HG03139 (cell line): ENCODE measurements at regions not wholly inside any gene's neighbourhood (a gene's known extent, or its start where the extent isn't known, plus 50 kb on each side); places are given as distances from the start of the nearest gene placed in this dataset.

Source experiments
- ATAC-seq: cut with Tn5 transposase; IDR thresholded peaks from one replicate; pipeline ENCODE4 v1.9.1; 2021; ENCODE audit not compliant: unreplicated experiment

GRCh38 chr11:110986016-110986415 is 259.5 kb upstream of the POU2AF2 start:
- no peak for ATAC-seq

- ATAC-seq: no peak
Measured at GRCh38 chr11:110985547-110985946, 260.0 kb upstream of the POU2AF2 start.

DNA sequence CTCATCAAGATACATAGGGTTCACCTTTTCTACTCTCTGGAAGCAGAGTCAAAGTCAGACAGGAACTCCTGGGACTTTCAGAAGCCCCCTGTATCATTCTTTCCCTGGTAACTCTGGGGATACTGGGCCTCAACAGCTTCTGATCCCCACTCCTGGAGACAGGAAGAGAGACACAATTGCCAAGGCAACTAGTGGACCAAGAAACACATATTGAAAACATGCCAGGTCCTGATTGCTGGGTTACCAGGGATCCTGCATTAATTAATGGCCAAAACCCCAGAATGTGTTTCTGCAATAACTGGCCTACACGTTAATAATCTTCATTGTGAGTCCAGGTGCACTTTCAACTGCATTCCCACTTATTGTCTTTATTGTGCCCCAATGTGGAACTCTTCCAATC is 260.8 kb upstream of the POU2AF2 start:
- ATAC-seq: no peak

- ATAC-seq: no peak
Measured at GRCh38 chr11:110984147-110984546, 261.4 kb upstream of the POU2AF2 start.

DNA sequence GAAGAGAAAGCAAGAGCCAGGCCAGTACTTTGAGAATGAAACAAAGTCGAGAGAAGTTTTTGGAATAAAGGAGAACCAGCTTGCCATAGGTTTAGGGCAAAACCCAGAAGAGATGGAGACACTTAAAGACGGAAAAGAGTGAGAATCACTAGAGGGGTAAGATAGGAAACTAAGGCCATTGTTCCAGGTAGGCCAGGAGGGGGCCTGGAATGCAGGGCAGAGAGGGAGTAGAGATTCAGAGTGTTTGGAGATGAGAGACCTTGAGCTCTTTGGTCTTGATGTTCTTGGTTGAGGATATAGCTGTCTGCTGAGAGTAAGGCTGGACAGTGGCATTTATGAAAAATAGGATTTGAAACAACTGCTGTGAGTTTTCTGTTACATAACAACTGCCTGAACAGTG is 263.3 kb upstream of the POU2AF2 start:
- ATAC-seq: no peak

GRCh38 chr11:110979696-110980095 is 265.8 kb upstream of the POU2AF2 start:
- no peak for ATAC-seq

GRCh38 chr11:110977661-110978060 is 265.4 kb upstream of the ARHGAP20 start:
- ATAC-seq: no peak

- ATAC-seq: no peak
Measured at GRCh38 chr11:110974731-110975130, 262.5 kb upstream of the ARHGAP20 start.

- no peak for ATAC-seq
Measured at GRCh38 chr11:110973401-110973980, 261.3 kb upstream of the ARHGAP20 start.

DNA sequence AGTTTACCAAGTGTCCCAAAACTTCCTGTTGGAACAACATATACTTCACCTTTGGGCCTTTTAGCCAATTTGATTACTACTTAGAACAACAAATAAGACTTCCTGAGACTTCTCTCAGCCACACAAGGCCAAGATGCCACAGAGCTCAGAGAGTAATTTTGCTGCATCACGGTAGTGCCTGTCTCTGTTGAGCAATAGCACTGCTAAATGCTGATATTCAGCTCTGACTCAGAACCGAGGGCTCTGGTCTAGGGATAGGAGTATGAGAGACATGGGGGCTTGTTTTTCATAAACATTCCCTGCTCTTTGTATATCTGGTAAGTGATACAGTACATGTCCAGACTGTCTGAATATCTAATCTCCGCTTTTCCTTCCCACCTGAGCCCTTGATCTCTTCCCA is 260.4 kb upstream of the ARHGAP20 start:
- ATAC-seq: no peak

DNA sequence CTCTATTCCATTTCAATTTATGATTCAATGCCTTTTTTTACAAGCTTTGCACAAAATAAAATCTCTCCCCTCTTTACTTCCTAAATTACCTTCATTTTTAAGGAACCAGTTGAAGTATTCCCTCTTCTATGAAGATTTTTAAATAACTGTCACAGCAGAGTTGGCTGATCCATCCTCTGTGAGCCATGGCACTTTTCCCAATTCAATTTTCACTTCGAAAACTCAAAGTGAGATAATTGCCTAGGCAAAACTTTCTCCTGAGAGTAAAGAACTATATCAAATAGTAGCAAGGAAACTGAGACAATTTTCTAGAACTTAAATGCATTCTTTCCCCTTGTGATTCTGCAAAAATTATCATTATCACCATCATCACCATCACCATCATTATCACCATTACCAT is 259.9 kb upstream of the ARHGAP20 start:
- ATAC-seq: no peak

DNA sequence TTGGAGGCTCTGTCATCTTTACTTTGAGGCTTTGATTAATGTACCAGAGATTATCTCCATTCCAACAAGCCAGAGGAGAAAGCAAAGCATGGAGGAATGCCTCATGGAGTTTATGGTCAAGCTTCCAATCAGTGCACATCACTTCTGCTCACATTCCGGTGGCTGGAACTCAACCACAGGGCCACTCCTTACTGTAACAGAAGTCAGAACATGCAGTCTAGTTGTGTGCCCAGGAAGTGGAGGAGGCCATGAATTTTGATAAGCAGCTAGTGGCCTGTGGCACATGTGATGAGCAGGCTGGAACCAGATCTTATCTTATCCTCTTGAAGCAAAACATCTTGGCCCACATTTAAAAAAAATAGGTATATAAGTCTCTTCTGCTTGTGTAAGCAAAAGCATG is 258.9 kb upstream of the ARHGAP20 start:
- no peak for ATAC-seq

GRCh38 chr11:110968348-110969062 is 256.3 kb upstream of the ARHGAP20 start:
- ATAC-seq: no peak

- no peak for ATAC-seq
Measured at GRCh38 chr11:110966131-110966530, 253.9 kb upstream of the ARHGAP20 start.

GRCh38 chr11:110962921-110963320 is 250.7 kb upstream of the ARHGAP20 start:
- ATAC-seq: no peak

DNA sequence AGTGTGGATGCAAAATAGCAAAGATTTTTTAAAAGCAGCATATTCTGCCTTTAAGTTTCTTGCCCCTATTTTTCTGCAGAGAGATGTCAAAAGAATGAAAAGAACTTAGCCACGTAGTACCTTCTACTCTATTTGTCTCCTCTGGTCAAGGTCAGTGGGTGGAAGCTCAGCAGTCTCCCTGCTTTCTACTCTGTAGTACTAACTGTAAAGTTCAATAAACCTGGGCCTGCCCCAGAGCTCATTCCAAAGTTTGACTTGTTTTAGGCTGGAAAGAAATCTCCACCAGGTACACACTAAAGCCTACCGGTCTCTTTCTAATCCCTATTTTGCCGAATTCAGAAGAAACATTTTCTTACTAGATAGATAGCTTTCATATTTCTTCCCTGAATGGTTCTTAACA is 247.9 kb upstream of the ARHGAP20 start:
- no peak for ATAC-seq

- ATAC-seq: no peak
Measured at GRCh38 chr11:110958216-110958615, 246.0 kb upstream of the ARHGAP20 start.

- no peak for ATAC-seq
Measured at GRCh38 chr11:110955776-110956175, 243.5 kb upstream of the ARHGAP20 start.

DNA sequence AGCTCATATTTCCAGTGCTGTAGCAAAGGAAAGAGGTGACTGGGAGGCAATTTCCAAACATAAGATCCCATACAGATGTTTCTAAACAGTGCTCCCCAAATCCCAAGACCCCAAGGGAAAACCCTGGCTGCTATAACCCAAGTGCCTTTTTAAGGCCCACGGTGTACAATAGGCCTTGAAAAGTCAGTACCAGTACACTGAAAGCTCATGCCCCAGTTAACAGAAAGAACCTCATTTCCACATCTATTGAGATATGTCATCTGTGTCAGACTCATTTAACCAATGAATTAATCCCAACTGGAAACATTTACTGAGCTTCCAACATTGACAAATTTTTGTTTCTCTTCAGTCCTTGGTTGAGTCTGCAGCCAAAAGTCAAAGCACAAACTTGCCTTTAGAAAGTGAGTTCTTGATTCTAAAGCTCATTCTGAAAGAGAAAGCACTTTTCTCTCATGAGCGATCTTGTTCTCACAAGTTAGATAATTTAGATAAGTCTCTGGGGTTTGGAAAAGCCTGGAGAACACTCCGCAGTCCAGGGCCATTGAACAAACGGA is 239.8 kb upstream of the ARHGAP20 start:
- no peak for ATAC-seq

DNA sequence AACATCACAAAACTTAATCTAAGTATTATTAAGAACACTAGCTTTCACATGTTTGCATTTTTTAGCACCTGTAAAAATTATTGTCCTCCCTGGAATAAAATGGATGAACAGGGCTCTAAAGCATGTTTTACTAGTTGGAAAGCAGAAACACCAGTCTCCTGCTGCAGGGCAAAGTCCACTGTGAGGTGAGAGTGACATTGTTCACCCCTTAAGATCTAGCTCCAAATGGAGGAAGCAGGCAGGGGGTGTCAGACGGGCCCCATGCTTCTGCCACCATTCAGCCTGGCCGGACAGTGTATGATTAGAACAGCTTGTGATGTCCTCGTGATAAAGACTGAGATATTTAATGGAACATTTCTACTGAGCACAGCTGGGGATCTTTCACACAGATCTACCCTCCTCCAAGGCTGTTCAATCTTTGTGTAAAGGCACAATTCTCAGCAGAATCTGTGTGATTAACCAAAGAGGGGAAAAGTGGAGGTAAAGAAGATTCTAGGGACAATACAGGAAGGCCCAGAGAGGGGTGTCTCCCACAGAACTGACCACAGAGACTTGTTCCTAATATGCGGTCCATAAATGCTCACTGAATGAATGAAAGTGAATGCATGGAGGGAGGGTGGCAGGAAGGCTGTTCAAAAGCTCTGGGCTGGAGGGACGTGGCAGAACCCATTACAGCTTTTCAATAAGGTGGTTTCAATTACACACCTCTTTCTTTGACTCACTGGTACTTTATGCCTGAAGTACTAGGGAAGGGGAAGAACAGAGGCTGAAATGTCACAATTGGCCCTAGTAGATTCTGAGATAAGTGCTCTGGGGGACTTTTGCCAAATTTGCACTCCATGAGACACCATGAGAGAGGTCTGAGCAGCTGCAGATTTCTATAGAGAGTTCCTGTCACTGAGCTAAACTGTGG is 239.1 kb upstream of the ARHGAP20 start:
- no peak for ATAC-seq

GRCh38 chr11:110948112-110948511 is 235.9 kb upstream of the ARHGAP20 start:
- ATAC-seq: no peak

DNA sequence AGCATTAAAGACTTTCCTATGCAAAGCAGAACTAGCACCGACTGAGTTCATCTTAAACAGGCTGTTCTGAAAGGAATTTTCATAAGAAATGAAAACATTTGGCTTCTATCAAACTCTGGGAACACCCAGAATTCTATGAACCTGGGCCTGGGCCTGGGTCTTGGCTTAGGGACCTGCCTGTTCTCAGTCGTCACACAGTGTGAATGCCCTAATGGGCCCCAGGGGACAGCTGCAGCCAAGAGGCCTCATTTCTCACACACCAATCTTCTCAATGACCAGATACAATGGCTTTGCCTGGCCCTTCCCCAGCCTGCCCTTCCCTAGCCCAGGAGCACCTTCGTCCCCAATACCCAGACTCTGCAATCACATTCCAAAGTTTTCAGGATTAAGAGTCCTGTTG is 234.9 kb upstream of the ARHGAP20 start:
- no peak for ATAC-seq
